Loucy (cell line): ENCODE measurements at regions not wholly inside any gene's neighbourhood (a gene's known extent, or its start where the extent isn't known, plus 50 kb on each side); places are given as distances from the start of the nearest gene placed in this dataset.

Experiments
- EZH2phosphoT487 ChIP-seq: fragments of 200-600 bp; IDR thresholded peaks from 2 replicates; pipeline ENCODE4 v1.6.1; 2018; ENCODE audit warnings: antibody characterized with exemption, mild to moderate bottlenecking, moderate library complexity, borderline replicate concordance
- TF ChIP-seq, protein P1 (sequence below): fragments of 200-600 bp; sonication (generic); conservative IDR thresholded peaks from 2 replicates; pipeline ENCODE4 v1.5.1; 2014; ENCODE audit warnings: mild to moderate bottlenecking, antibody characterized with exemption, low read length

GRCh38 chr5:17070647-17071046 lies 134.6 kb upstream of the MYO10 start:
- TF ChIP-seq, protein P1, sequence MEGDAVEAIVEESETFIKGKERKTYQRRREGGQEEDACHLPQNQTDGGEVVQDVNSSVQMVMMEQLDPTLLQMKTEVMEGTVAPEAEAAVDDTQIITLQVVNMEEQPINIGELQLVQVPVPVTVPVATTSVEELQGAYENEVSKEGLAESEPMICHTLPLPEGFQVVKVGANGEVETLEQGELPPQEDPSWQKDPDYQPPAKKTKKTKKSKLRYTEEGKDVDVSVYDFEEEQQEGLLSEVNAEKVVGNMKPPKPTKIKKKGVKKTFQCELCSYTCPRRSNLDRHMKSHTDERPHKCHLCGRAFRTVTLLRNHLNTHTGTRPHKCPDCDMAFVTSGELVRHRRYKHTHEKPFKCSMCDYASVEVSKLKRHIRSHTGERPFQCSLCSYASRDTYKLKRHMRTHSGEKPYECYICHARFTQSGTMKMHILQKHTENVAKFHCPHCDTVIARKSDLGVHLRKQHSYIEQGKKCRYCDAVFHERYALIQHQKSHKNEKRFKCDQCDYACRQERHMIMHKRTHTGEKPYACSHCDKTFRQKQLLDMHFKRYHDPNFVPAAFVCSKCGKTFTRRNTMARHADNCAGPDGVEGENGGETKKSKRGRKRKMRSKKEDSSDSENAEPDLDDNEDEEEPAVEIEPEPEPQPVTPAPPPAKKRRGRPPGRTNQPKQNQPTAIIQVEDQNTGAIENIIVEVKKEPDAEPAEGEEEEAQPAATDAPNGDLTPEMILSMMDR: no peak
- TF ChIP-seq EZH2phosphoT487: no peak
